Activated naive CD4-positive, alpha-beta T cell treated with anti-CD3 and anti-CD28 coated beads, Interleukin-2, amount 50 U/mL, for 16 hours (primary cell): ENCODE measurements at regions not wholly inside any gene's neighbourhood (a gene's known extent, or its start where the extent isn't known, plus 50 kb on each side); places are given as distances from the start of the nearest gene placed in this dataset.

Experiments used
- DNase-seq: peaks from one replicate; pipeline ENCODE4 v3.0.0-alpha.2; 2020

DNA sequence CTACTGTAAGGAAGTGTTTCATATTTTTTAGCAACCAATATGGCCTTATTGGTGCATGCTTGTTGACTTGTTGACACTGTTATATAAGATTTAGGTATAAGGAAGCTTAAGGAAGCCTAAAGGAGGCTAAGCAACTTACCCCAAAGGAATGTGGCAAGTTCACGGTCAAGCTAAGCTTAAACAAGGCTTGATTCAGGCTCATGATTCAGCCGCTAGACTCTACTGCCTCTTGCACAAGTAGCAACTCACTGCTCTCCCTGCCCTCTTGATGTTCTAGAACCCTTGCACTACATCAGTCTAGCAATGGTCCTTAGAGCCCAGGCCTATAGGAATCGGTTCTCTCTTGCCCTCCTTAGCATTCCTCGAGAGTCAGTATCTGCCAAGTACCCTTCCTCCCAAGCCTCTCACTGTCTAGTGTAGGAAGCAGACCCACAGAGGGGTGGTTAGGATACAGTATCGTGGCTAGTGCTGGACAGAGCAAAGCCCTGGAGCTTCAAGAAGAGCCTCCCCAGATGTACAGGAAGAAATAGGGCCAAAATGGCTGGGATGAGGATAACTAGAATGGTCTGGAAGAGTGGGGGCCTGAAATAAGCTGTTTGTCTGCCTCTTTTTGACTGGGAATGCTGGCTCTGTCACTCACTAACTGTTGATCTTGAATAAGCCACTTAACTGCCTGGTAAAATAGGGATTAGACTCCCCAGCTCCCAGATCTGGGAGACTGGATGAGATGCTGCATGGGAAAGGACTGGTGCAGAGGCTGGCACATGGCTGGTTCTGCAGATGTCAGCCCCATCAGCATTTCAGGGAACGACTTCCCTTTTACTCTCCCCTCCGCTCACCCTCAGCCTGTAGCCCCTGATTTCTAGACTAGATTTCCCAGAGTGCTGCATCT lies 122.2 kb downstream of the NAV1 start:
- no peak for DNase-seq

DNA sequence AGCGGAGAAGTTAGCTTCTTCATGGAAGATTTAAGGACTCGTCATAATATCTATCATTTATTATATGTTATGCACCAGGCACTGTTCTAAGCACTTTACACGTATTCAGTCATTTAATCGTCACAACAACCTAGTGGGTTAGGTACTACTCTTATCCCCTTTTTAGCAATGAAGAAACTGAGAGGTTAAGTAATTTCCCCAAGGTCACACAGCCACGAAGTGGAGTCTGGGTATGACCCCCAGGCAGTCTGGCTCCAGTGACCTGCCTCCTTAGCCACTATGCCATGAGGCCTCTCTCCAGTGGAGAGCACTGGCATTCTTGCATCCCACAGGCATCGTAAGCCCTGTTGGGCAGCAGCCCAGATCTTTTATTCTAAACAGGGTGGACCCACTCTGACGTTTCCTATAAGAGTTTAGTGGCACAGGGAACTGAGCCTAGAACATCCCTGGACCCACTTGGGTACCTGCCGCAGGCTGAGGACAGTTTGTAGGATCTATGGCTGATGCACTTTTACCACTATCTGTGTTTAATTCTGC lies 123.0 kb downstream of the NAV1 start:
- DNase-seq, result no peak

DNA sequence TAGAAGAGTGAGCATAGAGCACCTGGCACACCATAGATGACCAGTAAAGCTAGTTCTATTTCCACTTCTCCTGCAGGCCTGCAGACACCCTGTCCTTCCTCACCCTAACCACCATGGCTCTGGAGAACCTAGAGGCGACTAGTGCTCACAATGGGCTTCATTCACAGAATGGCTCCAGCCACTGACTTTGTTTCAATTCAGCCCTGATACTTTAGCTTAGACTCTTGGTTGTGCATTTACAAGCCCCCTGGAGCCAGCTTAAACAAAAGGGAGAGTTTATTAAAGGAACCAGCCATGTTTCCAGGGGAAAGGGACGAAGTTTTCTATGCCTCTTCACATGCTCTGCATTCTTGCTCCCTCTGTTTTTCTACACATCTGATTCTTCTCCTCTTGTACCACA lies 123.7 kb downstream of the NAV1 start:
- no peak for DNase-seq

DNA sequence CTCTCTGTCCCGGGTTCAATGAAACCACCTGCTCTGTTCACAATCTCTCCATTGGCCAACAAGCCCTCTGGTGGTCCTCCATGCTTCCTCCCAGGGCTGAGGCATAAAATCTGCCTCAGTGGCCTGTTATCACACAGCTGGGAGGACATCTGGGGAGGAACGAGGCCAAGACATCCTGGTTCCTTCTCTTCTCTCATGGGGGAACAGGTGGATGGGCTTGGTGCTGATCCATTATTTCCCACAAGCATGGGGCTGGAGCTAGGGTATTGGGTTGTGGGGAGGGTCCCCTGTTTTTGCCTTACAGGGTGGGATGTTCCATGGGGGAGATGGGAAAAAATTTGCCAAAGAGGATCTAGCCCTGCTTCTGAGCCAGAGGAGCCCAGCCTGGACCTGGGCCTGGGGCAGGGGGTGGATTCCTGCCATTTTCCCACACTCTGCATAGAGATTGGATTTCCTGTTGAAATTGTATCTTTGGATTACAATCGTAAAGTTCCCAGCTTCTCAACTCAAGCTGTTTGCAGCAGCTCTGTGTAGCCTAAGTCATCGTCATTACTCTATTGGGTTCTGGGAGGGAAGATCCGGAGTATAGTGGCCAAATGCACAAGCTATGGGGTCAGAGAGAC lies 124.7 kb downstream of the NAV1 start:
- DNase-seq, result no peak

DNA sequence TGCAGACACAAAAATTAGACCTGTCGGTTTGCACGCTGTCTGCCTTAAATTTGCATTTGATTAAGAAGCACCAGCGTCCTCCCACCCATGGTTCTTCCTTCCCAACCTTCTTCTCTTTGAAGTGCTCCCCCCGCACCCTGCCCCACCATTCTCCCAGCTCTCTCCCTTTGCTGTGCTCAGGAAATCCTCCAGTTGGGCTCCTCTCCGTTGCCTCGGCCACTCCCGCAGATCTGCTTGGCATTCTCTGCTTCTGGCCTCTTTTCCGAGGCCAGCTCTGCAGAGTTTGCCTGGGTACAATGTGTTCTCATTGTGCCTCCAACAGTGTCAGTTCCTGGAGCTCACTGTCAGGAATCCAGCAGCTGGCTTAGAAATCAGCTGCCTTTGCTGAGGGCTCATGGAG lies 126.1 kb downstream of the NAV1 start:
- no peak for DNase-seq

DNA sequence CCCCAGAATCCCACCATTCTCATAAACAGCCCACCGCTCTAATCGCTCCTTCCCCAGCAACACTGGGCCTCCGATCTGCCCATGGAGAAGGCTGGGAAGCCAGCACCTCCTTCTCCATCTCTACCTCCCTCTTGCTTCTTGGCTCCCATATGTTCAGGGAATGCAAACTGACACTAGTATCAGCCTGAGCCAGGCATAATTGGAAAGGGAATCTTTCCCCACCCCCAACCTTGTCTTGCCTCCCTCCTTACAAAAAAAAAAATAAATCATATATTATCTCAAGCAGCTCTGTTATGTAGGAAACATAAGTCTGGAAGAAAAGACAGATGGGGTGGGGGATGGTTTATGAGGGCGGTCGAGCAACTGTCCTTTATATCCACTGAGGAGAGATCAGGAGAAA lies 127.2 kb downstream of the NAV1 start:
- no peak for DNase-seq

DNA sequence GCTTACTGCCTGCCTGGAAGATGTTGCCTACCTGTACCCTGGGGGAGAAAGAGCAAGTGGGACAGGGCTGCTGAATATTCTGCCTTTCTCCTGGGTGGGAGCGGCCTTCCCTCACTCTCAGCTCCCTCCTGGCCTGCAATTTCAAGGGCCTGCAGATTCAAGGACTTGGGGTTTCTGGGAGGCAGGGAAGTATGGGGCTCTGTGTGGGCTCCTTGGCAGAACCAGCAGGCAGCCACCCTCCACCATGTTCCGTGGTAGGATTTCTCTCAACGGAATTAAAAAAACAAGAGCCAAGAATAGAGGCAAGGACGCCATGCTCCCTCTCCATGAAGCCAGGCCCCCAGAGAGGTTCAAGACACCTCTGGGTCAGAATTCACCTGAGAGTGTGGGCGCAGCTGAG lies 127.7 kb downstream of the NAV1 start:
- DNase-seq, result no peak

DNA sequence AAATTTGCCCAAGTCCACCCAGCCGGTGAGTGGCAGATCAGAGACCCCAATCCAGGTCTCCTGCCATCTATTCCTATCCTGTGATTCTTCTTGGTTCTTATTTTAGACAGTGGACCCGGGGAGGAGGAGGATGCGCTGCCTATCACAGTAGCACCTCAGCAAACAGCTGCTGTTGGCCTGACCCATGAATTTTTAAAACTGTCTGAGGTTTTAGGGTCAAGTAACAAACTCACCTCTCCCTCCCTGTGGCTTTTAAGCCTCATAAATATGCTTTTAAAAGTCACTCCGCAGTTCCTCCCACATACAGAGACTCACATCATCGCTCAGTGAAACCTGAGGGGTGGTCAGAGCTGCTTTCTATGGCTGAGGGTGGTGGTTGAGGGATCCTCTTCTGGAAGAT lies 128.6 kb downstream of the NAV1 start:
- DNase-seq, result no peak

DNA sequence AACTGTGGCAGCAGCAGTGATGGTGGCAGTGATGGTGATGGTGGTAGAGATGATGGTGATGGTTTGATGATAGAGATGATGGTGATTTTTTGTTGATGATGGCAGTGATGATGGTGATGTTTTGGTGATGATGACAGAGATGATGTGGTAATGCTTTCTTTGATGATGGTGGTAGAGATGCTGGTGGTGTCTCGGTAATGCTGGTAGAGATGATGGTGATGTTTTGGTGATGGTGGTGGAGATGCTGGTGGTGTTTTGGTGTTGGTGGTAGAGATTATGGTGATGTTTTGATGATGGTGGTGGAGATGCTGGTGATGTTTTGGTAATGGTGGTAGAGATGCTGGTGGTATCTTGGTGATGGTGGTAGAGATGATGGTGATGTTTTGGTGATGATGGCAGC lies 131.6 kb downstream of the NAV1 start:
- DNase-seq, result no peak

DNA sequence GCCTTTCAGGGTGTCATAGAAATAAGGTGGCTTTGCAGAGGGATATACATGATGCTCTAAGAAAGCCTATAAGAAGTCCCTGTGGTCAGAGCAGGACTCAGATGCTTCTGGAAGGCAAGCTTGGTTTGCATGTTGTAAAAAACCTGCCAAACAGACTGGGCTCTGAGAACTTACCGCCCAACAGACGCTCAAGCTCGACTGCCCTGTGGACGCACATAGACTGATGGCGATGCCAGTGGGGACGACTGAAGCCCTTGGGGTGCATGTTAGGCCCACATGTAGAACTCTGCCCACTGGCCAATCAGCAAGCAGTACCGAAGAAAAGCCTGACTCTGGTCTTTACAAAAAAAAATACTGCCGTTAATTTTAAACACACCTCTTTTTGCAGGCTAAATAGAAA lies 133.8 kb downstream of the NAV1 start:
- DNase-seq, result no peak

DNA sequence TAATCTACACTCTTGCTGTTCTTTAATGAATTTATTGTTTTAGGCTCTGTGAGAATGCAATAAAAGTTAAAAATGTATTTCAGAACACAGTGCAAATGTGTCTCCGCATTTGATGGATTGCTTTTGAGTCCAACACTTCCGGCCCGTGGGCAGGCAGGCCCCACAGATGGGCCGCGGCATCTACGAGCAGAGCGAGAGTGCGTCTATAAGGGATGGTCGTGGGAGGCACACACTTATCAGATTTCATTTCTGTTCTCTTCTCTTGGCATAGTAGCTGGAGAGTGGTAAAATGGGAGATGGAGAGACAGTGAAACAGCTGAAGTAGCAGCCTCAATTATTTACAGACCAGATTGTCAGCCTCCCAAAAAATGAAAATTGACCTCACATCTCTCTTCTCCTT lies 134.2 kb downstream of the NAV1 start:
- DNase-seq, result no peak

DNA sequence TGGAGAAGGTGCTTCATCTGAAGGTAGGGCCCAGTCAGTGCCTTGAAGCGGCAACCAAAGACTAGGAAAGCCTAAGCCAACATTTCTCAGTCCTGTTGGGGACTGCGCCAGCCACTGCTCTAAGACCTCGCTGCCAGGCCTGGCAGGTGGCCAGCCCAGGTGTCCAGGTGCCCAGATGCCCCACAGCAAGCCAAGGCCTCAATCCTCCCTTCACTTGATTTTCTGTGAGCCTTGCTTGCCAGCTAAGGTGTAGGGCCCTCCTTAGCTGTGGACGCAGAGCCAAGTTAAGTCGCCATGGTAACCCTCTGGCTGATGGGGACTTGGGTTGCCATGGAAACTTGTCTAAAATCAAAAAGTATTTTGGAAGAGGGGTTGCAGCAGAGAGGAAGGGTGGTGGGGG lies 135.0 kb downstream of the NAV1 start:
- DNase-seq, result no peak

DNA sequence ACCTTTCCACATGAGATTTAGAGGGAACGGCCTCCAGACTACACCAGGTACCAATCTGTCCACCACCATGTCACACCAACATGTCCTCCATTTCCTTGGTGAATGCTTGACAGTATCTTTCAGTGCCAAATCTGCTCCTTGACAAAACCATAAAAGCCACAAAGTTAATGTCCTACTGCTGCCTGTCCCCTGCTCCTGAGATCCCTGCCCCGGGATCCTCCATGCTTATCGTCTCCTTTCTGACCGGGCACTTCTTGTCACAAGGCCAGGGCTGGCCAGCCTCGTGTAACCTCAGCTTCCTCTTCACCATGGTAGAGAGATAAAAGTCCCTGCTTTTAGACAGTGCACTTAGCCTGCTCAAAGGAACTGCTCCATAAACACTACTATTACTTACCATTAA lies 136.2 kb downstream of the NAV1 start:
- no peak for DNase-seq

DNA sequence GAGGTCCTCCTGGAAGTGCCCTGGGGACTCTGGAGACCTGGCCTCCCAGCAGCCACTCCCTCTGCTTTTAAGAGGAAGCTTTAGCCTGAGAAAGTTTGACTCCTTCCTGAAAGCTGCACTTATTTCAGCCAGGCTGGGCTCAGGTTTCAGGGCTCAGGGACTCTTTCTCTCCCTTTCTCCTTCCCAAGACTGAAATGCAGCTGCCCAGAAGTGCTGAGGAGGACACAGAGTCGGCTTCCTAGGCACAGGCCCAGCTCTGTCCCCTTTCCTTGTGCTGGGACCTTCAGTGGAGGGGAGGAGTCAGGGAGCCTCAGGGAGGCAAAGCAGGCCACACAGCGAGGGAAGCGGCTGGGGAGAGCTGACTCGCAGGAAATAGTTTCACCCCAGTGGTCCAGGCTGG lies 137.3 kb downstream of the NAV1 start:
- DNase-seq, result no peak

DNA sequence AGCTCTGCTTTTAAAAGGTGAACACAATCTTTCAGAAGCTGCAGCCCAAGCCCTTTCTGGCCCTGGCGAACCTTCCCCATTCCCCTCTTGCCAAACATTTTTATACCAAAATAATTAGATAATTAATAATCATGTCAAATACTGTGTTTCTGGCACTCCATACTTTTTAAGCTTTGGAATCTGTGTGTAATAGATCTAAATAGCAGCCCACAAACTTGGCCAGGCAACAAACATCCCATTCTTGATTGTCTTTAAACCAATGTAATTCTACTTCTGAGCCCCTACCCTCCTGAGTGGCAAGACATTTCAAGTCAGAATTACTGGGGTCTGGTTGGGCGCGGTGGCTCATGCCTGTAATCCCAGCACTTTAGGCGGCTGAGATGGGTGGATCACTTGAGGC lies 137.7 kb downstream of the NAV1 start:
- DNase-seq, result no peak

DNA sequence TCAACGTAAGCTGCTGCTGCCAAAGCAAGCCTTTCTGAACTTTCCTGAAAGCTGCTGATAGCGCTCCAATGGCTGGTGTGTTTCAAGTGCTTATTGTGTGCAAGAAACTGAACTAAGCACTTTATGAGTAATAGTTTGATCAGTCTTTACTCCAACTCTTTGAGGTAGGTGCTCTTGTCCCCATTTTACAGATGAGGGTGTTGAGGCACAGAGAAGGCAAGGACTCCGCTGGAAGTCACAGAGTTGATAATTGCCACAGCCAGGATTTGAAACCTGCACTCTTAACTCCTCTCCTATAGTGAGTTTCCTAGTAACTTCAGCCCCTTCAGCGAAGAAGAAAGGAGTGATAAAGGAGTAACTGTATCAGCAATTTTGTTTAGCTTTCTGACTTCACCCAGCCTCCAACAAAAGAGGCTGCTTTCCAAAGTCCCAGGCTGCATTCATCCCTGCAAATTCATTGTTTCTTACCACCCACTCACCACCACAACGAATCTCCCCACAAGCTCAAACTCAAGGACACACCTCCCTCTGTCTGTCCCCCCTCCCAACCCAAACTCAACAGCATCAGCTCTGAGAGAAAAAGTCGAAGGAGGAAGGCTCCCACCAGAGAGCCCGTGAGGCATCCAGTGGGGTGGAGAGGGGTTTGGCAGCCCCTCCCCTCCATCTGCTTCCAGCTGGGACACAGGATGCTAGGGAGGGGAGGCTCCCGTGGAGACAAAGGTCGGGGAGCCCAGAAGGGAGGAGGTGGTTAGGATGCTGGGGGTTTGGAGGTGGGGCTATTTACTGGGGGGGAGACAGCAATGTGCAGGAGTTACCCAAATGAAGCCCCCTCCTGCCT lies 139.6 kb downstream of the NAV1 start:
- DNase-seq, result no peak

DNA sequence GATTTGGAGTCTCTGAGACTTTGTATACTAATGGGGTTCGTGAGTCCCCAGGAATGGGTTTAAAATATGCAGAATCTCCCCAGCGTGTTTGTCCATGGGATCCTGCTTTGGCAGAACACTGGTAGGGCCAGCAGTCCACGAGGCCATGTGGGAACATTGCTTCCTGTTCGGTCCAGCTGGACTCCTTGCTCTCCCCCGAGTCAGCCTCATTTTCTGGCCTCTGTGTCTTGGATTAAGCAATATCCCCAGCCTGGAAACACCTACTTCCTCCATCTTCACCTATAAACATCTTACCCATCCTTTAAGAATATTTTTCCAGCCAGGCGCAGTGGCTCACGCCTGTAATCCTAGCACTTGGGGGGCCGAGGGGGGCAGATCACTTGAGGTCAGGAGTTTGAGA lies 142.4 kb downstream of the NAV1 start:
- DNase-seq, result no peak

DNA sequence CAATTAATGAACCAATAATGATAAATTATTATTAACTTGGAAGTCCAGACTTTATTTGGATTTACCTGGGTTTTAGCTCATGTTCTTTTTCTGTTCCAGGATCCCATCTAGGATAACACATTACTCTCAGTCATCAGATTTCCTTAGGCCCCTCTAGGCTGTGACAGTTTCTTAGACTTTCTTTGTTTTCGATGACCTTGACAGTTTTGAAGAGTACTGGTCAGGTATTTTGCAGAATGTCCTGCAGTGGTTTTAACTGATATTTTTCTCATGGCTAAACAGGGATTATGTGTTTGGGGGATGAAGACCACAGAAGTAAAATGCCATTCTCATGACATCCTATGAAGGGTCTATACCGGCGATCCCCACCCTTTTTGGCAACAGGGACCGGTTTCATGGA lies 144.0 kb downstream of the NAV1 start:
- DNase-seq, result no peak

DNA sequence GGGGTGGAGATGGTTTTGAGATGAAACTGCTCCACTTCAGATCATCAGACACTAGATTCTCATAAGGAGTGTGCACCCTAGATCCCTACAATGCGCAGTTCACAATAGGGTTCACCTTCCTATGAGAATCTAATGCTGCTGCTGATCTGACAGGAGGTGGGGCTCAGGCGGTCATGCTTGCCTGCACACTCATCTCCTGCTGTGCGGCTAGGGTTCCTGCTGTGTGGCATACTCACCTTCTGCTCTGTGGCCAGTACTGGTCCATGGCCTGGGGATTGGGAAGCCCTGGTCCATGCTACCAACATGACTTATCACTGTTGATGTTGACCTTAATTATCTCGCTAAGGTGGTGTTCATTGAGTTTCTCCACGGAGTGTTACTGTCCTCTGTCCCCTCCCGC lies 144.5 kb downstream of the NAV1 start:
- DNase-seq, result no peak

DNA sequence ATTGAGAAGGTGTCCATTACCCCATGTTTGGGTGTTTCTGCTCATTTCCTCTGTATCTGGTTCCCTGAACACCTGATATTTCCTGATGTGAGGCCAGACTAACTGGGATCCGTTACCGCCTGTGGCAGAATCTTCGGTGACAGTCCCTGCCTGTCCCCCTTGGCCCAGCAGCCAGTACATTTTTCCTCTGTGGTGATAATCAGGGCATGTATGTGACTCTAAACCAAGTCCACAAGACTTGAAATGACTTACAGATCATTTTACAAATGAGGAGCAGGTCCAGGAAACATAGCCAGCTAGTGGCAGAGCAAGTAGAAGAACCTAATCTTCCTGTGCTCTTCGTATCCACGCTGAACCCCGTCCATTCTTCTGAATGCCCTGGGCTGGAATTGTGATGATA lies 143.5 kb upstream of the IPO9 start:
- DNase-seq, result no peak

DNA sequence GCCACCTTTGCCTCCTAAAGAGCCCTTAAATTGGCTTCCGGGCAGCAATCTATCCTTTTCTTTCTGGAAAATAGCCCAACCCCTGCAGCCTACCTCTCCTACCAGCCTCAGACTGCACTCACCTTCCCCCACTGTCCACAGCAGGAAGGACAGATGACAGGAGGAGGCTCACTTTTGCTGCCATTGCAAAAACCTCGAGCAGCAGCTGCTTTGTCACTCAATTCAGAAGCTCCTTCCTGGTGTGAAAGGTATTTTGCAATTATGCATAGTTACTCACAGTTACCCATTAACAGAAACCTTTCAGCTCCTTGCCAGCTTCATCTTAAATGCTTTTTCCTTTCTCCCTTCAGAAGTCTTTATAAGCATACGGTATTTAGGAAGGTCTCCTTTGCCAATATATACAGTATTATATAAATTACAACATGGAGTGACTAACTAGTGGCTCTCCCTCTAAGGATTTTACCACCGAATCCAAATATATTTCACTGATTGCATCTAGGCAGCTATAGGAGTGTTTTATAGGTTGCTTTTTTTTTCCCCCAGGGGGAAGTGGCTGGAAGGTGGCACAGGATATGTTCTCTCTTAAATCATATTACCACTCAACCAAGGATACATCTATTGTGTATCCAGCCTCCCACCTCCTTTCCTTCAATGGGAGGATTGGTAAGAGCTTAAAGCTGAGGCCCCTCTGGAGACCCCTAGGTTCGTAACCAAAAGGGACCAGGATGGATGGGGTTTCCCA lies 142.1 kb upstream of the IPO9 start:
- DNase-seq, result no peak

DNA sequence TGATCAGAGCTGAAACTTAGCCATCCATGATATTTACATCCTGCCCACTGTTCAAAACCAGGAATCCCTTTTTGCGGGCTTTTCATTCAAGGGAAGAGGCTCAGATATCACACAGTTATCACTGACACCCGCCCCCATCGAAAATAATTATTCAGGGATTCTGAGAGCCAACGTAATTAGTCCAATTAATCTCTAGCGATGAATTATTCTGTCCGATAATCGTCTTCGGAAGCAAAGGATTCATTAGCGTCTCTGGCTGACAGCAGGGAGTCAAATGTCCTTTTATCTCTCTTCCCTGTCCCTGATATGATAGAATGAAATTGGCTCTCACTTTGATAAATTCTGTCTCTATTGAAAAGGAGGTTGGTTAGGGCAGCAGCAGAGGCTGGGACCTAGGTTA lies 140.4 kb upstream of the IPO9 start:
- DNase-seq, result no peak

DNA sequence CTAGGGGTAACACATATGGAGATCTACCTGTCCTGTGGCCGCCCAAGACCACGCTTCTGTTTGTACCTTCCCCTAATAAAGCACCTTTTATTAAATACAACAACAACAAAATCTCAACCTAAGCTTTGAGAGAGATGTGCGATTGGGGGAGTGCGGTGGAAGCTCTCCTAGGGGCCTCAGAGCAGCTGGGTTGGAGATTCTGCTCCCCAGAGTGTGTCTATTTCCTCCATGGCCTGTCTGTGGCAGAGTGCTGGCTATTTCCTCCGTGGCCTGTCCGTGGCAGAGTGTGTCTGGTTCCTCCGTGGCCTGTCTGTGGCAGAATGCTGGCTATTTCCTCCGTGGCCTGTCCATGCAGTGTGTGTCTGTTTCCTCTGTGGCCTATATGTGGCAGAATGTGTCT lies 139.3 kb upstream of the IPO9 start:
- DNase-seq, result no peak
